ENCODE measurements at regions not wholly inside any gene's neighbourhood (a gene's known extent, or its start where the extent isn't known, plus 50 kb on each side); places are given as distances from the start of the nearest gene placed in this dataset.

- Histone ChIP-seq H3K4me3 (ENCODE audit: low read length) (no peak overlapping the region), H3K36me3 (ENCODE audit: insufficient read depth, low read length) (no peaks in the 10 kb centered on the region), H3K27me3 (ENCODE audit: insufficient read depth, low read length) (no peaks in the 10 kb centered on the region), H3K9me3 (ENCODE audit: low read length) (peaks cover 1% of the 10 kb centered on the region), H3K4me1 (ENCODE audit: insufficient read depth, low read length) (peaks cover 3% of the 10 kb centered on the region), H2AFZ (ENCODE audit: low read depth, low read length) (no peak overlapping the region)
Observed at GRCh38 chr7:12851841-12852240, 164.4 kb downstream of the ARL4A start.

DNA sequence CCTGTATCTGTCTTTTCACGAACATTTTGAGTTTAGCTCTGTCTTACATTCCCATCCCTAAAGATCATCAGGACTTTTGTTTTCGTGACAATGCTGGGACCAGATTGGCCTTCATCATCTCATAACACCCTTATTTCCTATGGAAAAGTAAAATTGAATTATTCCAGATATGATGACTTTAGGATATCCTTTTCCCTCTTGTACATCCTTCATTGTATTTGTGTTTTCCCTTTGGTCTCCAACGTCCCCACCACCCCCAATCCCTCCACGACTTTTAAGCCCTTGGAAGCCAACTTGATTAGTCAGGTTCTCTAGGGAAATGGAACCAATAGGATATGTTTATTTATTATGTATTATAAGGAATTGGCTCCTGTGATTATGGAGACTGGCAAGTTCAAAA, 167.6 kb downstream of the ARL4A start:
- Histone ChIP-seq H3K4me1 (ENCODE audit: insufficient read depth, low read length) (no peaks in the 10 kb centered on the region), H3K27me3 (ENCODE audit: insufficient read depth, low read length) (no peaks in the 10 kb centered on the region), H3K36me3 (ENCODE audit: insufficient read depth, low read length) (no peaks in the 10 kb centered on the region), H3K4me3 (ENCODE audit: low read length) (no peak overlapping the region), H3K9me3 (ENCODE audit: low read length) (peaks cover 1% of the 10 kb centered on the region), H2AFZ (ENCODE audit: low read depth, low read length) (no peak overlapping the region)

GRCh38 chr7:12859761-12860160, 172.3 kb downstream of the ARL4A start:
- H3K4me1 ChIP-seq (ENCODE audit: insufficient read depth, low read length), result no peaks in the 10 kb centered on the region
- H3K9me3 ChIP-seq (ENCODE audit: low read length), result no peaks in the 10 kb centered on the region
- H3K36me3 ChIP-seq (ENCODE audit: insufficient read depth, low read length), result no peaks in the 10 kb centered on the region
- H3K4me3 ChIP-seq (ENCODE audit: low read length), result no peak overlapping the region
- no peak overlapping the region for H2AFZ ChIP-seq (ENCODE audit: low read depth, low read length)
- H3K27me3 ChIP-seq (ENCODE audit: insufficient read depth, low read length), result no peaks in the 10 kb centered on the region

DNA sequence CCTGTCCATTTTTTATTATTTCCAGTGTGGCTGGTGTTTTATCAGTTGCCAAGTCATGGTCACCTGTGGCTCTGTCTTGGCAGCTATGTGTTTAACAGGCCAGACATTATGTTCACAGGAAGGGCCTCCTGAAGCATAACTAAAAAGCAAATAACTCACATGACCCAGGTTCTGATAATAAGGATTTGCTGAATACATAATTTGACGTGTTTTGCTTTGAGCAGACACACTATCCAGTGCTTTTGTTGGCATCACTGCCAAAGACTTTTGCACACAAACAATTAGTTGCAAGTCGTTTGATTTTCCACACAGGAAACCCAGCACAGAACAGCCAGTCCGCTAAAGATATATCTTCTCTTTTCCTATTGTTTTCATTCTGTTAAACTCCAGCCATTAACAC, 173.6 kb downstream of the ARL4A start:
- no peaks in the 10 kb centered on the region for H3K27me3 ChIP-seq (ENCODE audit: insufficient read depth, low read length)
- no peak overlapping the region for H3K4me3 ChIP-seq (ENCODE audit: low read length)
- H2AFZ ChIP-seq (ENCODE audit: low read depth, low read length), result no peak overlapping the region
- H3K36me3 ChIP-seq (ENCODE audit: insufficient read depth, low read length), result no peaks in the 10 kb centered on the region
- H3K4me1 ChIP-seq (ENCODE audit: insufficient read depth, low read length), result peaks cover 13% of the 10 kb centered on the region
- H3K9me3 ChIP-seq (ENCODE audit: low read length), result no peaks in the 10 kb centered on the region

- Histone ChIP-seq H3K36me3 (ENCODE audit: insufficient read depth, low read length) (no peaks in the 10 kb centered on the region), H3K27me3 (ENCODE audit: insufficient read depth, low read length) (no peaks in the 10 kb centered on the region), H3K9me3 (ENCODE audit: low read length) (no peaks in the 10 kb centered on the region), H2AFZ (ENCODE audit: low read depth, low read length) (no peak overlapping the region), H3K4me1 (ENCODE audit: insufficient read depth, low read length) (peaks cover 22% of the 10 kb centered on the region), H3K4me3 (ENCODE audit: low read length) (no peak overlapping the region)
Observed at GRCh38 chr7:12862146-12862545, 174.7 kb downstream of the ARL4A start.

DNA sequence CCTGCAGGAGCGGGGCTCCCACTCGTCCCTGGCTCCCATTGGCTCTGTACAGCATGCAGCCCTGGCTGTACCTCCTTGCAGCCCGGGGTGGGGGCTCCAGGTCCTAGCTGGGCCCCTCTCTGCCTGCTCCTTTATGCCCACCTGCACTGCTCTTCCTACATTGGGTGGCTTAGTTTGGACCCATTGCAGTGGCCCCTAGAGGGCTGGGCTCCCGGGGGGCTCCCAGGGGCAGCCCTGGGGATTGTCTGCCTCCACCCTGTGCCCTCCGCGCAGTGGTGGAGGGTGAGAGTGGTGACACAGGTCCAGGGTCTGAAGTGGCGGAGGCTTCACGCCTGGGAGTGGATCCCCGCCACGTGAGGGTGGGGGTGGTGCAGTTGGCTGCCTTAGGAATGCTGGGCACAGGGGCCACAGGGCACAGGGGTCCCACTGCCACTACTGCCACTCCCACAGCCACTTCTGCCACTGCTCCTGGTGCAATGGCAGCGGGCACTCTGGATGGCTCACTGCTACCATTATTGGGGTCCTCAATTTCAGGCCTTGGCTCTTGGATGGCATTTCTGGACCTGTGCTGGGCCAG, 177.1 kb downstream of the ARL4A start:
- Histone ChIP-seq H3K4me3 (ENCODE audit: low read length) (no peak overlapping the region), H3K4me1 (ENCODE audit: insufficient read depth, low read length) (peaks cover 22% of the 10 kb centered on the region)

GRCh38 chr7:12865593-12865992, 178.2 kb downstream of the ARL4A start:
- Histone ChIP-seq H3K4me3 (ENCODE audit: low read length) (no peak overlapping the region), H2AFZ (ENCODE audit: low read depth, low read length) (no peak overlapping the region), H3K4me1 (ENCODE audit: insufficient read depth, low read length) (peaks cover 22% of the 10 kb centered on the region), H3K27me3 (ENCODE audit: insufficient read depth, low read length) (no peaks in the 10 kb centered on the region), H3K9me3 (ENCODE audit: low read length) (peaks cover 2% of the 10 kb centered on the region), H3K36me3 (ENCODE audit: insufficient read depth, low read length) (no peaks in the 10 kb centered on the region)

More for the DNA sequence above, 177.1 kb downstream of the ARL4A start:
- H3K27me3 ChIP-seq (ENCODE audit: insufficient read depth, low read length), result no peaks in the 10 kb centered on the region
- H3K36me3 ChIP-seq (ENCODE audit: insufficient read depth, low read length), result no peaks in the 10 kb centered on the region
- no peaks in the 10 kb centered on the region for H3K9me3 ChIP-seq (ENCODE audit: low read length)
- no peak overlapping the region for H2AFZ ChIP-seq (ENCODE audit: low read depth, low read length)

GRCh38 chr7:12866207-12866606, 178.8 kb downstream of the ARL4A start:
- H3K36me3 ChIP-seq (ENCODE audit: insufficient read depth, low read length), result no peaks in the 10 kb centered on the region
- no peak overlapping the region for H2AFZ ChIP-seq (ENCODE audit: low read depth, low read length)
- H3K9me3 ChIP-seq (ENCODE audit: low read length), result peaks cover 2% of the 10 kb centered on the region
- H3K27me3 ChIP-seq (ENCODE audit: insufficient read depth, low read length), result no peaks in the 10 kb centered on the region
- peaks cover 22% of the 10 kb centered on the region for H3K4me1 ChIP-seq (ENCODE audit: insufficient read depth, low read length)
- H3K4me3 ChIP-seq (ENCODE audit: low read length), result no peak overlapping the region

- Histone ChIP-seq H3K36me3 (ENCODE audit: insufficient read depth, low read length) (no peaks in the 10 kb centered on the region), H3K27me3 (ENCODE audit: insufficient read depth, low read length) (no peaks in the 10 kb centered on the region), H3K4me1 (ENCODE audit: insufficient read depth, low read length) (peaks cover 22% of the 10 kb centered on the region), H2AFZ (ENCODE audit: low read depth, low read length) (no peak overlapping the region), H3K4me3 (ENCODE audit: low read length) (no peak overlapping the region), H3K9me3 (ENCODE audit: low read length) (peaks cover 2% of the 10 kb centered on the region)
Observed at GRCh38 chr7:12868027-12868426, 180.6 kb downstream of the ARL4A start.

DNA sequence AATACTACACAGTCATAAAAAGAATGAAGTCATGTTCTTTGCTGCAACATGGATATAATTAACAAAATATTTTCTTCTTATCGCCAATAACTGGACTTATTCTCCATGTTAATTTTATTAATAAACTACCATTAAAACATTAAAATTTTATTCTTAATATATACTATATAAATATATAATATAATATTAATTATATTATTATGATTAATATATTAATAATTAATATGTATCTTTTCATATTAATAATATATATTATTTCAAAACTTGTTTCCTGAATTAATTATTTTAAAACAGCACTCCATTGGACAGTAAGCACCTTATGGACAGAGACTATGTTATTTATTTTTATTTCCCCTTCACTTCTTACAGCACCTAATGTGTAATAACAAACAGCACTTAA, 182.8 kb downstream of the ARL4A start:
- Histone ChIP-seq H3K36me3 (ENCODE audit: insufficient read depth, low read length) (no peaks in the 10 kb centered on the region), H3K9me3 (ENCODE audit: low read length) (peaks cover 2% of the 10 kb centered on the region), H3K4me3 (ENCODE audit: low read length) (no peak overlapping the region), H2AFZ (ENCODE audit: low read depth, low read length) (no peak overlapping the region), H3K4me1 (ENCODE audit: insufficient read depth, low read length) (peaks cover 18% of the 10 kb centered on the region), H3K27me3 (ENCODE audit: insufficient read depth, low read length) (no peaks in the 10 kb centered on the region)

- Histone ChIP-seq H3K4me3 (ENCODE audit: low read length) (no peak overlapping the region), H2AFZ (ENCODE audit: low read depth, low read length) (no peak overlapping the region), H3K36me3 (ENCODE audit: insufficient read depth, low read length) (no peaks in the 10 kb centered on the region), H3K4me1 (ENCODE audit: insufficient read depth, low read length) (no peaks in the 10 kb centered on the region), H3K9me3 (ENCODE audit: low read length) (peaks cover 2% of the 10 kb centered on the region), H3K27me3 (ENCODE audit: insufficient read depth, low read length) (no peaks in the 10 kb centered on the region)
Observed at GRCh38 chr7:12872487-12872886, 185.1 kb downstream of the ARL4A start.

- no peaks in the 10 kb centered on the region for H3K27me3 ChIP-seq (ENCODE audit: insufficient read depth, low read length)
- peaks cover 2% of the 10 kb centered on the region for H3K9me3 ChIP-seq (ENCODE audit: low read length)
- no peaks in the 10 kb centered on the region for H3K4me1 ChIP-seq (ENCODE audit: insufficient read depth, low read length)
- no peaks in the 10 kb centered on the region for H3K36me3 ChIP-seq (ENCODE audit: insufficient read depth, low read length)
- H3K4me3 ChIP-seq (ENCODE audit: low read length), result no peak overlapping the region
- H2AFZ ChIP-seq (ENCODE audit: low read depth, low read length), result no peak overlapping the region
Observed at GRCh38 chr7:12873571-12873970, 186.1 kb downstream of the ARL4A start.

DNA sequence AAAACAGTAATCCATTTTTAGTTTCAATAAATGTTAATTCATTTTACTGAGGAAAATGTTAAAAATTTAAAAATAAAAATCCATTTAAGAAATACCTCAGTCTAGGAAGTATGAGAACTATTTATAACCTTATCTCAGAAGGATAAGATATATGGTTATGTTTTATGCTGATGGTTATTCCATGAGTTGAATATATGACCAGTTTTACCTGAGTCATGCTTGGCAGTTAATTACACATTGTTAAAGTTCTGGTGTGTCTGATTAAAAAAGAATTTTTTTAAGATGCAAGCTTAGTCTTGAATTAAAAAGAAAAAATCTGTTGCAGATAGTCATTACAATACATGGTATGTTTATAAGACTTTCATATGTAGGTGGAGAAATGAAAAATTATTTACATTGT, 191.7 kb downstream of the ARL4A start:
- H3K4me3 ChIP-seq (ENCODE audit: low read length), result no peak overlapping the region
- H3K4me1 ChIP-seq (ENCODE audit: insufficient read depth, low read length), result no peaks in the 10 kb centered on the region
- no peak overlapping the region for H2AFZ ChIP-seq (ENCODE audit: low read depth, low read length)
- no peaks in the 10 kb centered on the region for H3K9me3 ChIP-seq (ENCODE audit: low read length)
- no peaks in the 10 kb centered on the region for H3K27me3 ChIP-seq (ENCODE audit: insufficient read depth, low read length)
- no peaks in the 10 kb centered on the region for H3K36me3 ChIP-seq (ENCODE audit: insufficient read depth, low read length)

DNA sequence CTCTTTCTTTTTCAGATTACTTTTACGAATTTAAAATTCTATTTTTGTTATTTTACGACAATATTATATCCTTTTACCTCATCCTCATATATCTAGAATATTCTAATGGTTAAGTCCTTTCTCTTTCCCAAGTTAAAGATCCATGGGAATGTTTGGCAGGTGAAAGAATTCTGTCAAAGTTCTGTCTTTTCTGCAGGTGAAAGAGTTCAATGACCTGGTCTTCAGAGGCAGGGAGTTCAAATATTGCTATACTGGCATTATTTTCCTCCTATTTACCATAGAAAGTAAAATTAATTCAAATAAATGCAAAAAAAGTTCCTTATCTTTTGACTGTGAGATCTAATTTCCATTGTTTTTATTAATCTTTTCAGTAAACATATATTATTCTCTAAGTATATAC, 194.3 kb downstream of the ARL4A start:
- Histone ChIP-seq H3K4me3 (ENCODE audit: low read length) (no peak overlapping the region), H2AFZ (ENCODE audit: low read depth, low read length) (no peak overlapping the region), H3K36me3 (ENCODE audit: insufficient read depth, low read length) (no peaks in the 10 kb centered on the region), H3K27me3 (ENCODE audit: insufficient read depth, low read length) (no peaks in the 10 kb centered on the region), H3K9me3 (ENCODE audit: low read length) (no peaks in the 10 kb centered on the region), H3K4me1 (ENCODE audit: insufficient read depth, low read length) (no peaks in the 10 kb centered on the region)

Data from neuron (in vitro differentiated cells).